ENCODE measurements at regions not wholly inside any gene's neighbourhood (a gene's known extent, or its start where the extent isn't known, plus 50 kb on each side); places are given as distances from the start of the nearest gene placed in this dataset.
"Not testable (repeated sequence)": the region's sequence is repeated elsewhere in the genome, so short reads cannot be mapped to it uniquely, and the experiment has no call there.

DNA sequence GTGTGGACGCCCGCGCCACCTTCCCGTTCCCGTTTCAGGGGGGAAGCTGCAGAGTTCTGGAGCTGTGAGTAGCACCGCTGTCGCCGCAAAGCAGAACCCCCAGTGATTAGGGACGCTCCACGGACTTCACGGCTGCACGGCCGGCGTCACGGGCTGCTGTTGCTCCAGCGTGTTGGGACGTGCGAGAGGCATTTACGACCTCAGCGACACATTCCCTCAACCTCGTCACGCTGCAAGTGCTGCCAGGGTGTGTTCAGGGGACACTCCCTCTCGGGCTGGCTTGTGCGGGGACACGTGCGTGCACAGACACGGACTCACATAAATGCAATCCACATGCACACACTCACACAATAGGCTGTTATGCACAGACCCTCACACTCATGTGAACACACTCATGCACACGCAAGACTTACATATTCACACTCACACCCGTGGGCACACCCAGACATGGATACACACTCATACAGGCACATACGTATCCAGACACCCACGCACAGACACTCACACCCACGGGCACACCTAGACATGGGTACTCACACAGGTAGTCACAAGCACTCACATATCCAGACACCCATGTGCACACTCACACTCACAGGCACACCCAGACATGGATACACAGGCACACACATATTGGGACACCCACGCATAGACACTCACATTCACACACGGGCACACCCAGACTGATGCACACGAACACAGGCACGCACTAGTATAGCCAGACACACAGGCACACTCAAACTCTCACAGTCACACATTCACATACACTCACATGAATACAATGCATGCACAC is 198.0 kb upstream of the ZNF469 start:
- not testable (repeated sequence) for DNase-seq (ENCODE audit: low read depth in 4 of 4, low spot score in 2 of 4)

DNA sequence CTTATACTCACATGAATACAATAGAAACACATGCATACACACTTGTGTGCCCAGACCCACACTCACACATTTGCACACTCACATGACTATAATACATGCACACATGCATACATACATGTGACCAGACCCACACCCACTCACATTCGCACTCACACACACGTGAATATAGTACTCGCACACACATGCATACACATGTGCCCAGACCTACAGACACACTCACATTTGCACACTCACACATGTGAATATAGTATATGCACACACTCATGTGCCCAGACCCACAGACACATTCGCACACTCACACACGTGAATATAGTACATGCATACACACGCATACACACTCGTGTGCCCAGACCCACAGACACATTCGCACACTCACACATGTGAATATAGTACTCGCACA is 197.4 kb upstream of the ZNF469 start:
- not testable (repeated sequence) for DNase-seq (ENCODE audit: low read depth in 4 of 4, low spot score in 2 of 4)

DNA sequence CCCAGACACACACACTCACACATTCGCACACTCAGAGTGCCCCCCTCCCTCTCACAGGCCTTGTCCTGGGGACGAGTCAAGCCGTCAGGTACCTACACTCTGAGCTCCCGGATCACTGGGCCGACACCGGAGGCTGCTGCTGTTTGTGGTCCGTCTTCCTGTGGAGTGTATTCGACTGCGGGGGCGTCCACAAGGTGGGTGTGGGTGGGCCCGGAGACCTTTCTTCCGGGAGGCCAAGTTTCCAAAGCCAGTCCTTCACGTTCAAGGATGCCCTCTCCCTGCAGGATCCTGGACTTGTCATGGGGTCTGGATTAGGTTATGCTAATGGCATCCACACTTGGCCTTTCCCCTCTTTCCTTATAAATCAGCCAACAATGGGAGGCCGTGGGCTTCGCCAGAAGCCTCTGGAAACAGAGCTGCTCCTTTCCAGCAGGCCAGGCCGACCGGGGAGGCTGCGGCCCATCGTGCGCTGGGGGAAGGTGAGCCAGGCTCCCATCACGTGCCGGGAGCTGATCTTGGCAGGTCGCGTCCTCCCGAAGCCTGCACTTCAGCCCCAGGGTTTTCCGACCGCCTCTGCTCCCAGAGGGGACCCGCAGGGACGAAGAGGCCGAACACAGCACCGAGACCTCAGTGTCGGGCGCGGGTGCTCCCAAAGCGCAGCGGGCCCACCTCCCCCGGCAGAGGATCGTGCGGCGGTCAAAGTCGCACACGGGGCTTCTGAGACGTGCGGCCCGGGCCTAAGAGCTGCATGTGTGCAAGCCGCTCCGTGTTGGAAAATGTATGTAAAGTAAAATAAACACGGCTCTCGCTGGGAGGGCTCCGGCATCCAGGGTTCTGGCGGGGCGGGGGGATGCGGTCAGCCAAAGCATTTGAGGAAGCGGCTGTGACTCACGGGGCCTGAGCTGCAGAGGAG is 196.5 kb upstream of the ZNF469 start:
- not testable (repeated sequence) for DNase-seq (ENCODE audit: low read depth in 4 of 4, low spot score in 2 of 4)

DNA sequence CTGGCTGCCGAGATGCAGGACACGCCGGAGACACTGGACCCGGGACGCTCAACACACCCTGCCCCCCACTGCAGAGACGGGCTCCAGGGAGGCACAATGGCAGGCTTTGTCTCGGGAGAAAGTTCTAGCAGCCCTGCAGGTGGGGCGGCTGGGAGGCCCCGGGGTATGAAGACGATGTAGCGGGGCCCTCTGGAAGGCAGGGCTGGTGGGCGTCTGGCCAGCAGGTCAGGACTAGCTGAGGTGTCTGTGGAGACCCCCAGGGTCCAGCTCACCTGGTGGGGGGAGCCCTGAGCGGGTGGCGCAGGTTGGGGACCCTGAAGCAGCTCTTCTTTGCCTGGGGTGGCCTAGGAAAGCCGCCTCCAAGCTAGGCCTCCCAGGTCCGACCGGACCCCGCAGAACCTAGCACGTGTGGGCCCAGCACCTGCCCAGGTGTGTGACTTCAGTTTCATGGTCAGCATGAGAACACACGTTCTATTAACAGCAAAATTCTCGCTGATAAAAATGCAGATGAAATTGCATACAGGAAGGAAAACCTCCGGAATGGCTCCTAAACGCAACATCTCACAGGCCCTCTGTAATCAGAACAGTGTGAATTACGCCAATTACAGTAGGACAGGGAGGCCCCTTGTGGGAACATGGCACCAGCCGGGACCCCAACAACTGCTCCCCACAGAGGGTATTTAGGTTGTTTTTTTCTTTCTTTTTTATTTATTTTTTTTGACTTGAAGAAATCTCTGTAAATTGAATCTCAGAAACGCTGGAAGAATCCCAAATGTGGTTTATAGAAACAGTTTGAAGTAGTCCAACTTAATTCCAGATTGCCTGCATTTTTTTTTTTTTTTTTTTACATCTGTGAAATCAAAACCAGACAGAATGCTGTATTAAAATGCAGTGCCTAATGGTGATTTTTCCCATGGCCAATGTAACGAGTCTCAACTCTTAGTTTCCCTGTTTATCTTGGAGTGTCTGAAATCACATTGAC is 195.6 kb upstream of the ZNF469 start:
- DNase-seq (ENCODE audit: low read depth in 4 of 4, low spot score in 2 of 4) = not testable (repeated sequence)

DNA sequence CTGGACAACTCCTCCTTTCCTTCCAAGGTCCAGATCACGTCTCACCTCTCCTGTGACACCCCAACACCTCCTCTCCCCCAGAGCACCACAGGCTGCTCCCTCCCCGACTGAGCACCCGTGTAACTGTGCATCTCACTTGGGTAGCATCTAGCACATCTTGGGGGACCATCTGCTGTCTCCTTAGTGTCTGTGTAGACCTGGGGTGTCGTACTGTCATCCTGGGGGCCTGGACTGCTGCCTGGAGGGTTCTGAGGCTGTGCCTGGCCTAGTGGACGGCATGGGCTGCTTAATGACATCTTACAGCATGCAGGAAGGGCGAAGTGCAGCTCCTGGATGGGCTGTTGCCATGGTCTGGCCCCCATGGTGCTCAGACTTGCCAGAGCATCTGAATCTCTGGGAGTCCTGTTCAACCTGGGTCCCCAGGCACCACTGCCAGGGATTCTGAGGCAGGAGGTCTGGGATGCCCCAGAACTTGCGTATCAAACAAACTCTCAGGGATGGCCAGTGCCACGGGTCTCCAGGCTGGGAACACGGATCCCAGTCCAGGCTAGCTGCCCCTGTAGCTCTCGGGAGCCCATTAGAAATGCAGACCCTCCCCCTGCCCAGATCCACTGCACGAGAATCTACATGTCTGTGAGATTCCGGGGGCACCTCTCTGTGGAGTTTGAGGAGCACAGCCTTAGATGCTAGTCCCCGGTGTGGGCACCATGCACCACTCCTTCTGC is 194.4 kb upstream of the ZNF469 start:
- not testable (repeated sequence) for DNase-seq (ENCODE audit: low read depth in 4 of 4, low spot score in 2 of 4)

DNA sequence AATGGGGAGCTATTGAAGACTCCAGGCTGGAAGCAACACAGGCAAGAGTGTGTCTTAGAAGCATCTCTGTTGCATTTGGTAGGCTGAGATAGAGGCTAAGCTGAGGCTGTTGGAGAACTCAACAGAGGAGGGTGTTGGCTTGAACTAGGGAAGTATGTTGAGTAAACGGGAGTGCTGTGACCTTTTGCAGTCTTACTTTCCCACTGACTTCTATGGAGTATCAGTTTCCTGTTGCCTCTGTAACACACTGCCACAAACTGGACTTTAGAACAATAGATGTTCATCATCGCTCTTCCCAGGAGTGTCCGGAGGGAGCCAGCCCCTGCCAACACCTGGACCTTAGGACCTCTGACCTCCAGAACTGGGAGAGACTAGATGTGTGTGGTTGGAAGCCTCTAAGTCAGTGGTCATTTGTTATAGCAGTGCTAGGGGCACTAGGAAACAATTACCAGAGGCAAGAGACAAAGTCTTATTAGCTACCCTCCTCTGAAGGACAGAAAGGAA is 192.1 kb upstream of the ZNF469 start:
- DNase-seq (ENCODE audit: low read depth in 4 of 4, low spot score in 2 of 4) = not testable (repeated sequence)

DNA sequence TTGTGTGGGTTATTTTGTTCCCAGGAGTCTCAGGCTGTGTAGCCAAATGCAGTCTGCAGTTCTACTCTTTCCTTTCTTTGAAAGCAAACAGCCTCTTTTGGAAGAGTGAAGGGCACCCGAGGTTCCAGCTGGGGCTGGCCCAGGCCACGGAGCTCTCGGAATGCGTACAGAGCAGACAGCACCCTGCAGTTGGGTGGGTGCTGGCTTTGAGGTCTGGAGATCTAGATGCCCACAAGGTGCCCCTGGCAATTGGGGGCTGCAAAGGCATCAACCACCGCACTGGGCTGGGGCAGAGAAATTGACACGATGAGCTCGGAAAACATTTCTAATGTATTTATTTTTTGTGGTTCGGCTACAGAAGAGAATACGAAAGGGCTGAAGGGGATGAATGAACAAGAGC is 191.6 kb upstream of the ZNF469 start:
- DNase-seq (ENCODE audit: low read depth in 4 of 4, low spot score in 2 of 4) = not testable (repeated sequence)

DNA sequence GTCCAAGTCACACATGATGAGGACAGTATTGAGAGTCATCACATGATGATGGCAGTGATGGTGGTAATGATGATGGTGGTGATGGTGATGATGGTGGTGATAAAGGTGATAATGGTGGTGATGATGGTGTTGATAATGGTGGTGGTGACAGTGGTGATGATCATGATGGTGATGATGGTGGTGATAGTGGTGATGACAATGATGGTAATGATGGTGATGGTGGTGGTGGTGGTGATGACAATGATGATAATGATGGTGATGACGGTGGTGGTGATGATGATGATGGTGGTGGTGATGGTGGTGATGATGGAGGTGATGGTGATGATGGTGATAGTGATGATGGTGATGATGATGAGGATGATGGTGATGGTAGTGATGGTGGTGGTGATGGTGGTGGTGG is 190.2 kb upstream of the ZNF469 start:
- DNase-seq (ENCODE audit: low read depth in 4 of 4, low spot score in 2 of 4) = no peak

DNA sequence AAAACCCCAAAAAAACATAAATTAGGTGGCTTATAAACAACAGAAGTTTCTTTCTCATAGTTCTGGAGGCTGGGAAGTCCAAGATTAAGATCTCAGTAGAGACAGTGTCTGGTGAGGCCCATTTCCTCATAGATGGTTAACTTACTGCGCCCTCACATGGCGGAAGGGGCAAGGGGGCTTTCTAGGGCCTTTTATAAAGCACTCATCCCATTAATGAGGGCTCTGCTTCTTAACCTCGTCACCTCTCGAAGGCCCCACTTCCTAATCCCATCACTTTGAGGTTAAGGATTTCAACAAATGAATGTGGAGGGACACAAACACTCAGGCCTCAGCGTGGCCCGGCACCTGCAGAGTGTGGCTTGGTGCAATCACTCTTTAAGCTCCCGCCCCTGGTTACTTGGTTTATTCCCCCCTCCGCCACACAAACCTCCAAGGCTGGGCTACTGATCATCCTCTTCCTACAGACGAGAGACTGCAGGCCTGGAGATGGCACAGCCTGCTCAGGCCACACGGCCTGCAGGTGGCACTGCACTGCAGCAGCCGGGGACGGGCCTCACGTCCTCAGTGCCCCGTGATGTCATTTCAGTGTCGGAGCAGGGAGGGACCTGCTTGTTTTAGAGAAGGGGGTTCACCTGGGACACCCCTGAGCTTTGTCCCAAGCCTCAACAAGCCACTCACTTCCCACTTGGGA is 188.9 kb upstream of the ZNF469 start:
- DNase-seq (ENCODE audit: low read depth in 4 of 4, low spot score in 2 of 4) = not testable (repeated sequence)

DNA sequence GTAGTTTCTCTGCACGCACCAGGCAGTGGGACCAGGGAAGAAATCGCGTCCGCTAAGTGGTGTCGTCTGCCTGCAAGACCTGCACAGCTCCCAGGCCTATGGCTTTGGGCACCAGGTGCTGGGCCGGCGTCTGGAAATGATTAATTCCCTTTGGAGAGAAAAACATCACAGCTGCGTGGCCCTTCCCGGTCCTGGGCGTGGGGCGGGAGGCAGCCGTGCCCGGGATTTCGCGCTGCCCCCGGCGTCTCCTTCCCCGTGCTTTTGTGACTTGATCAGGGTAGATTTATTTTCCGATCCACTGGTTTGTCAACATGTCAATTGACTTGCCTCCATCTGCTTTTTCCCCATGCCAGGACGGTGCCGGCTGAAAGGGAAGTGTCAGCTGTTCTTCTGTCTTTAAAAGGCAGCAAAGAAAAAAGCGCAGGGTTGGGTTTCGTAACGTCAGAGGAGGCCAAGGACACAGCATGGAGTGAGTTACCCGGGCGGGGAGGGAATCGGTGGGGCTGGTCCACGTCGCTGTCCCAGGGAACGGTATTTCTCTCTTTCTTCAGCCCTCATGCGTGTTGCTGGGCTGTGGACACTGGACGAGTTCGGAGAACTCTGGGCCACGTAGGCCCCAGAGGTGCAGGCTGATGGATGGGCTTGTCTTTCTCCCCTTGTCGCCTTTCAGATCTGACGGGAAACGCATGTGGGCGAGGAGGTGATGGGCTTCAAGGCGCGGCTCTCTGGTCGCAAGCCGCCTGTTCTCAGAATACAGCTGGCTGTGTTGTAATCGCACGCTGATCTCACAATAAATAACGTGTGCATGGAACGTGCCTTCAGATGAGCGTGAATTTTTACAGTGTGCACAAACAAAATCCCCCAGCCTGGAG is 188.1 kb upstream of the ZNF469 start:
- DNase-seq (ENCODE audit: low read depth in 4 of 4, low spot score in 2 of 4) = no peak

DNA sequence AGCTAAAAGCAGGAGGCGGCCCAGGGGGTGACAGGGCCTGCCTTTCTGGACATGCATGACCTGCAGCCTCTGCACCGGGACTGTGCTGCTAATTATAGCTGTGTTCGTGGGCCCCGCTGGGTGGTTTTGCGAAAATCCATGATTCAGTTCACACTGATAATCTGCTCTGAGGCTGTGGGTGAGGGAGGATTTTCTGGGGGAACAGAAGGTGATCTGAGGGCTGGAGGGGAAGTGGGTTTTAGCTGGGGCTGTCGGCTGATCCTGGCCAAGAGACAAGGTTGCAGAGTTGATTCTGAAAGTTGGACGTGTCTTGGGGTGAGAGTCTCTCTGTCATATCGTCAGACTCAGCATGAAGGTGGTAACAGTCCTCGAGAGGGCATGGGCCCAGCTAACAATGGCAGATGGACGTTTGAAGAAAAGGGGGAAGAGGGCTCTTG is 187.5 kb upstream of the ZNF469 start:
- DNase-seq (ENCODE audit: low read depth in 4 of 4, low spot score in 2 of 4) = no peak

DNA sequence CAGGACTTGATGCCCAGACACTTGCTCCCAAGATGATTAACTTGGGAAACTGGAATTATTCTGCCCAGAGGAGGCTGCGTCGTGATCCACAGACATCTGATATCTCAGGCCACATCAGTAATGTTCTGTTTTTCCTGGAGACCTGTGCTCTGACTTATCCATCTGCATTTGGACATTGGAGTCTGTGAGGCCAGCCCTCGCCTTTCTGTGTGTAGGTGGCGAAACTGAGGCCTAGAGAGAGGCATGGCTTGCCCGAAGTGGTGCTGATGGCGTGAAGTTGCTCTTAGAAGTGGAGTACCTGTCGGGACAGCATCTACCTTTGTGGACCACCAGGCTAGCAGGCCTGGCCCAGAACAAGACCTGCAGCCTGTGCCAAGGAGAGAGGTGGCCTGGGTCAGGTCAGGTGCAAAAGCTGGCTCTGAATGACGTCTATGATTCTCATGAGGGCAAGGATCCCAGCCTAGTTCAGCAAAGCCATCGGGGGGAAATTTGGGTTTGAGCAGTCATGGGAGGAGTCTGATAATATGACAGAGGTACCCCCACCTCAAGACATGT is 186.8 kb upstream of the ZNF469 start:
- DNase-seq (ENCODE audit: low read depth in 4 of 4, low spot score in 2 of 4) = no peak

DNA sequence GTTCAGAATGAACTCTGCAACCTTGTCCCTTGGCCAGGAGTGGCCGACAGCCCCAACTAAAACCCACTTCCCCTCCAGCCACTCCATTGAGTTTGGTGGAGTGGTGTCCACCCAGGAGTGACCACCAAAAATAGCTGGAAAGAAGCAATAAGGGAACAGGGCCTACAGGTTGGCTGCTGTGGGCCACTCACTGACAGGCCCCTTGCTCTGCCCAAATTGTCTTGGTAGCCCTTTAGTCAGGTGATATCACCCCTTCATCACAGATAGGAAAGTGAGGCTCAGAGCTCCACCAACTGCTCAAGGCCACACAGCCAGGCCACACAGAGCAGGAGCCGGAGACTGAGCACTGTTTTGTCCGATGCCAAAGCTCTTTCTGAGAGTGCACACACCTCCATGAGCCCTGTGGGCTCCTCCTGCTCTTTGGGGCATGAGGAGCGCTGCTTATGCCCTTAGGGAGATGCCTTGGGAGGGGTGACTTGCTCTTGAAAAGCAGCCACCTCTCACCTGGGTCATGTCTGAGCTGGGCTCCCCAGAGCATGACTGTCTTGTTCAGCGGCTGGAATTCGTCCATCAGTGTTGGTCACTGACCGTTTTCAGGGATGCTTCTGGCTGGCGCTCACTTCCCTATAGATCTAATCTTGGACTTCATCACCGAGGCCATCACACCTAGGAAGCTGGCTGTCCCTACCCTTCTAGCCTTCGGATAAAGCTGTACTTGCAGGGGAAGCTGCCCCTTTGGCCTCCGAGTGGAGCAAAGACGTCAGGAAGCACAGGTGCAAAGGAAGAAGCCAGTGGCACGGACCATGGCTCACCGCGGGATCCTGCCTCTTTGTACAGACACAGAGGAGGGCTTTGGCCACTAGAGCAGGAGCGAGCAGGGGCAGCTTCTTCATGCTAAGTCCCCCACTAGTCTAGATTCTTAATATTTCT is 186.0 kb upstream of the ZNF469 start:
- no peak for DNase-seq (ENCODE audit: low read depth in 4 of 4, low spot score in 2 of 4)

DNA sequence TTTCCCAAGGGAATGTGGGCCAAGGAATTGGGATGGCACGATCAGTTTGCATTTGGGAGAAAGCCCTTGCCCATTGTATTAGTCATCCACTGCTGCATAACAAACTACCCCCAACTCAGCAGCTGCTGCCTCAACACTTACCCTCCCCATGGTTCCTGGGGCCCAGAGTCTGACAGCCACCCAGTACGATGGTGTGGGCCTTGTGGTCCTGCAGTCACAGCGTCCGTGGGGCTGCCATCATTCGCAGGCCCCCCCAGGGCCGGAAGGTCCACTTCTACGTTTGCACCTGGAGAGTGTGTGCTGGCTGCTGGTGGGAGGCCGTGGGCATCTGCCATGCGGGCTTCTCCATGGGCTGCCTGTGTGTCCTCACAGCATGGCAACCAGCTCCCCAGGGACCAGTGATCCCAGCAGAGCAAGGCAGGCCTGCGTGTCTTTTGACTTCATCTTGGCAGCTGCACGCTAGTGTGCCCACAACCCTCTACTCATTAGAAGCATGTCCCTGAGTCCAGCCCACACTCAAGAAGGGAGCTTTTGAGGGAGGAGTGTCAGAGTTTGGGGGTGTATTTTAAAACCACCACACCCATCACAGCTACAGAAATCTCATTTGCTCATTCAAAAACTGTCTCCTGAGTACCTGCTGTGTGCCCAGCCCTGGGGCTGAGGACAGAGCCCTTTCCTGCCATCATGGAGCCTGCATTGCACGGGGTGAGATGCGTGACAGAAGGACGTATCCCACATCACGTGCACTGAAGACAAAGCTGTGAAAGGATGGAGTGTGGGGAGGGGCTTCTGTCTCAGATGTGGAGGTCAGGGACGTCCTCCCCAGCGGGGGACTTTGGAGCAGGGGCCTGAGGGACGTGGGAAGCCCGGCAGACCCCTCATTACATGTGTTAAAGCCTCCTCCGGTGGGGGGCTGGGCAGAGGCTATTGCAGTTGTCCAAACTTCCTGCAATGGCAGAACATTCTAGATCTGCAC is 185.0 kb upstream of the ZNF469 start:
- DNase-seq (ENCODE audit: low read depth in 4 of 4, low spot score in 2 of 4) = no peak
